Gastrocnemius medialis (tissue), 4 donors: ENCODE measurements at regions not wholly inside any gene's neighbourhood (a gene's known extent, or its start where the extent isn't known, plus 50 kb on each side); places are given as distances from the start of the nearest gene placed in this dataset.

Source experiments
- ATAC-seq, 2 donors: fragments of 150-250 bp; one replicate each; pipeline ENCODE4 v1.9.1; 2016
- DNase-seq, 2 donors: peaks; one replicate each; pipeline ENCODE4 v3.0.0-alpha.2; 2019
- H3K27ac ChIP-seq, 4 donors: fragments of 200-600 bp; sonication (generic); 1 replicate in 1 of 4; 2 replicates in 3 of 4; pipeline ENCODE4 v1.5.1; 2016 to 2018; ENCODE audit warnings: mild to moderate bottlenecking in 2 of 4, moderate library complexity in 1 of 4
- H3K27me3 ChIP-seq, 3 donors: fragments of 200-600 bp; sonication (generic) in 2 of 3; 1 replicate in 1 of 3; 2 replicates in 2 of 3; pipeline versions ENCODE4 v1.5.1 to v1.6.0; 2016 to 2019; ENCODE audit warnings: mild to moderate bottlenecking in 1 of 3, moderate library complexity in 1 of 3
- H3K36me3 ChIP-seq, 2 donors: fragments of 200-600 bp; sonication (generic) in 1 of 2; one replicate each; pipeline ENCODE4 v1.5.1; 2017 to 2018
- H3K4me1 ChIP-seq, 2 donors: fragments of 200-600 bp; sonication (generic) in 1 of 2; one replicate each; pipeline ENCODE4 v1.5.1; 2016 to 2017; ENCODE audit warnings: mild to moderate bottlenecking in 2 of 2
- H3K4me3 ChIP-seq, 4 donors: fragments of 200-600 bp; sonication (generic) in 3 of 4; 1 replicate in 1 of 4; 2 replicates in 3 of 4; pipeline ENCODE4 v1.5.1; 2016 to 2019; ENCODE audit warnings: mild to moderate bottlenecking in 2 of 4
- H3K9me3 ChIP-seq, 3 donors: fragments of 200-600 bp; sonication (generic) in 2 of 3; 1 replicate in 1 of 3; 2 replicates in 2 of 3; pipeline ENCODE4 v1.5.1; 2016 to 2019
- CTCF ChIP-seq, 5 experiments: fragments of 450-650 bp in 3 of 5; fragments of 200-600 bp in 2 of 5; sonication (generic) in 2 of 5; IDR thresholded peaks in 4 of 5; conservative IDR thresholded peaks in 1 of 5; 1 replicate in 4 of 5; 2 replicates in 1 of 5; pipeline ENCODE4 v1.5.1; 2016 to 2019; ENCODE audit warnings: antibody characterized with exemption in 5 of 5, mild to moderate bottlenecking in 3 of 5, moderate library complexity in 3 of 5
- POLR2A ChIP-seq, 2 donors: fragments of 450-650 bp; IDR thresholded peaks; one replicate each; pipeline ENCODE4 v1.6.1; 2017; ENCODE audit warnings: antibody characterized with exemption in 2 of 2, mild to moderate bottlenecking in 2 of 2, moderate library complexity in 2 of 2
- in situ Hi-C, 4 donors: fragments of 200-750 bp; cut with MboI; loops; one replicate each; pipeline versions ENCODE4 v1.15.0 to v1.8.0; 2017; ENCODE audit warnings: low sequenced_read_pairs in 4 of 4
- intact Hi-C: fragments of 100-400 bp; cut with DNase I; formaldehyde crosslinking; loops from one replicate; pipeline ENCODE4 v1.15.1; 2023; ENCODE audit warnings: low total_unique reads

- intact Hi-C loops (no loop called here), in situ Hi-C loops (no loop called here)
- no peak for TF ChIP-seq CTCF (IDR thresholded peaks at IDR 0.05 in 4 of 5, conservative IDR thresholded peaks at IDR 0.05 in 1 of 5)
- no peak for TF ChIP-seq POLR2A (IDR thresholded peaks at IDR 0.05)
- Histone ChIP-seq H3K4me1 (no peaks in the 10 kb centered on the region), H3K36me3 (no peaks in the 10 kb centered on the region), H3K27me3 (no peaks in the 10 kb centered on the region), H3K27ac (no peak overlapping the region), H3K4me3 (no peak overlapping the region), H3K9me3 (no peaks in the 10 kb centered on the region)
- ATAC-seq (no peak), DNase-seq (no peak)
These were observed 60.8 kb upstream of the FMR1 start for GRCh38 chrX:147850875-147851274.

GRCh38 chrX:147853701-147854100 lies 58.0 kb upstream of the FMR1 start:
- no peak for TF ChIP-seq POLR2A (IDR thresholded peaks at IDR 0.05)
- TF ChIP-seq CTCF (IDR thresholded peaks at IDR 0.05 in 4 of 5, conservative IDR thresholded peaks at IDR 0.05 in 1 of 5) = no peak
- Histone ChIP-seq H3K4me1 (no peaks in the 10 kb centered on the region), H3K9me3 (no peaks in the 10 kb centered on the region), H3K4me3 (no peak overlapping the region), H3K27ac (no peak overlapping the region), H3K27me3 (no peaks in the 10 kb centered on the region), H3K36me3 (no peaks in the 10 kb centered on the region)
- DNase-seq = no peak
- intact Hi-C loops = no loop called here
- no peak for ATAC-seq
- in situ Hi-C loops = no loop called here

- no peaks in the 10 kb centered on the region for H3K27me3 ChIP-seq
- intact Hi-C loops (no loop called here), in situ Hi-C loops (no loop called here)
- H3K4me1 ChIP-seq = no peaks in the 10 kb centered on the region
- no peaks in the 10 kb centered on the region for H3K36me3 ChIP-seq
- H3K27ac ChIP-seq = no peak overlapping the region
- TF ChIP-seq CTCF (IDR thresholded peaks at IDR 0.05 in 4 of 5, conservative IDR thresholded peaks at IDR 0.05 in 1 of 5) (no peak), POLR2A (IDR thresholded peaks at IDR 0.05) (no peak)
- ATAC-seq = no peak
- no peak overlapping the region for H3K4me3 ChIP-seq
- DNase-seq = no peak
- H3K9me3 ChIP-seq = no peaks in the 10 kb centered on the region
These were observed 52.1 kb upstream of the FMR1 start for GRCh38 chrX:147859666-147860065.
